Osteocyte (in vitro differentiated cells): ENCODE measurements at regions not wholly inside any gene's neighbourhood (a gene's known extent, or its start where the extent isn't known, plus 50 kb on each side); places are given as distances from the start of the nearest gene placed in this dataset.

Experiments
- DNase-seq: peaks from one replicate; pipeline ENCODE4 v3.0.0; 2021; ENCODE audit warnings: mixed read lengths; ENCODE audit not compliant: unreplicated experiment; ENCODE audit errors: extremely low spot score
- H3K27ac Mint-ChIP-seq: one replicate; pipeline ENCODE4 v1.8.0; 2021; ENCODE audit warnings: mild to moderate bottlenecking, mixed read lengths; ENCODE audit not compliant: unreplicated experiment
- H3K27me3 Mint-ChIP-seq: one replicate; pipeline ENCODE4 v1.8.0; 2021; ENCODE audit warnings: mixed read lengths; ENCODE audit not compliant: unreplicated experiment
- H3K36me3 Mint-ChIP-seq: one replicate; pipeline ENCODE4 v1.8.0; 2021; ENCODE audit warnings: mixed read lengths; ENCODE audit not compliant: unreplicated experiment
- H3K4me1 Mint-ChIP-seq: one replicate; pipeline ENCODE4 v1.8.0; 2021; ENCODE audit warnings: mixed read lengths; ENCODE audit not compliant: unreplicated experiment
- H3K4me3 Mint-ChIP-seq: one replicate; pipeline ENCODE4 v1.8.0; 2021; ENCODE audit warnings: mild to moderate bottlenecking, moderate library complexity, mixed read lengths; ENCODE audit not compliant: unreplicated experiment
- H3K9me3 Mint-ChIP-seq: one replicate; pipeline ENCODE4 v1.8.0; 2021; ENCODE audit warnings: mixed read lengths; ENCODE audit not compliant: unreplicated experiment
- CTCF ChIP-seq: fragments of 200-600 bp; sonication (generic); IDR thresholded peaks from 2 replicates; pipeline ENCODE4 v1.5.0; 2021; ENCODE audit warnings: antibody characterized with exemption, mild to moderate bottlenecking, moderate library complexity

- no peak for DNase-seq
- peaks cover 3% of the 10 kb centered on the region for H3K36me3 Mint-ChIP-seq
- H3K9me3 Mint-ChIP-seq: peaks cover 31% of the 10 kb centered on the region
- H3K27ac Mint-ChIP-seq: no peak overlapping the region
- H3K4me3 Mint-ChIP-seq: no peak overlapping the region
- no peak for TF ChIP-seq CTCF
- peaks cover 11% of the 10 kb centered on the region for H3K4me1 Mint-ChIP-seq
- H3K27me3 Mint-ChIP-seq: no peaks in the 10 kb centered on the region
Measured at GRCh38 chrX:74023203-74023602, 170.7 kb upstream of the XIST start.

GRCh38 chrX:74018253-74018652, 165.7 kb upstream of the XIST start:
- H3K4me1 Mint-ChIP-seq: peaks cover 14% of the 10 kb centered on the region
- no peaks in the 10 kb centered on the region for H3K36me3 Mint-ChIP-seq
- H3K9me3 Mint-ChIP-seq: peaks cover 24% of the 10 kb centered on the region
- no peak overlapping the region for H3K4me3 Mint-ChIP-seq
- H3K27ac Mint-ChIP-seq: no peak overlapping the region
- no peak for DNase-seq
- no peak for TF ChIP-seq CTCF
- H3K27me3 Mint-ChIP-seq: no peaks in the 10 kb centered on the region

GRCh38 chrX:74015379-74016019, 163.0 kb upstream of the XIST start:
- no peak overlapping the region for H3K27ac Mint-ChIP-seq

GRCh38 chrX:74009041-74009440, 156.5 kb upstream of the XIST start:
- H3K36me3 Mint-ChIP-seq: peaks cover 20% of the 10 kb centered on the region
- DNase-seq: no peak
- peaks cover 8% of the 10 kb centered on the region for H3K9me3 Mint-ChIP-seq
- H3K27ac Mint-ChIP-seq: no peak overlapping the region
- H3K4me1 Mint-ChIP-seq: peaks cover 10% of the 10 kb centered on the region
- H3K27me3 Mint-ChIP-seq: no peaks in the 10 kb centered on the region
- TF ChIP-seq CTCF: no peak
- no peak overlapping the region for H3K4me3 Mint-ChIP-seq

More at GRCh38 chrX:74015379-74016019, 163.0 kb upstream of the XIST start:
- Mint-ChIP-seq H3K36me3 (no peaks in the 10 kb centered on the region), H3K27me3 (no peaks in the 10 kb centered on the region), H3K9me3 (peaks cover 15% of the 10 kb centered on the region), H3K4me1 (peaks cover 14% of the 10 kb centered on the region), H3K4me3 (no peak overlapping the region)
- DNase-seq: no peak
- peak; percentile 91 for TF ChIP-seq CTCF

GRCh38 chrX:73992019-73992418, 139.5 kb upstream of the XIST start:
- H3K9me3 Mint-ChIP-seq: peaks cover 30% of the 10 kb centered on the region
- no peaks in the 10 kb centered on the region for H3K27me3 Mint-ChIP-seq
- H3K36me3 Mint-ChIP-seq: peaks cover 30% of the 10 kb centered on the region
- no peak for TF ChIP-seq CTCF
- no peak overlapping the region for H3K4me3 Mint-ChIP-seq
- no peak overlapping the region for H3K27ac Mint-ChIP-seq
- peaks cover 4% of the 10 kb centered on the region for H3K4me1 Mint-ChIP-seq
- DNase-seq: no peak
